ENCODE measurements at regions not wholly inside any gene's neighbourhood (a gene's known extent, or its start where the extent isn't known, plus 50 kb on each side); places are given as distances from the start of the nearest gene placed in this dataset.
A peak's percentile ranks its signal among the peaks of the same experiment; 100 is the strongest.
"Not testable (repeated sequence)": the region's sequence is repeated elsewhere in the genome, so short reads cannot be mapped to it uniquely, and the experiment has no call there.

DNA sequence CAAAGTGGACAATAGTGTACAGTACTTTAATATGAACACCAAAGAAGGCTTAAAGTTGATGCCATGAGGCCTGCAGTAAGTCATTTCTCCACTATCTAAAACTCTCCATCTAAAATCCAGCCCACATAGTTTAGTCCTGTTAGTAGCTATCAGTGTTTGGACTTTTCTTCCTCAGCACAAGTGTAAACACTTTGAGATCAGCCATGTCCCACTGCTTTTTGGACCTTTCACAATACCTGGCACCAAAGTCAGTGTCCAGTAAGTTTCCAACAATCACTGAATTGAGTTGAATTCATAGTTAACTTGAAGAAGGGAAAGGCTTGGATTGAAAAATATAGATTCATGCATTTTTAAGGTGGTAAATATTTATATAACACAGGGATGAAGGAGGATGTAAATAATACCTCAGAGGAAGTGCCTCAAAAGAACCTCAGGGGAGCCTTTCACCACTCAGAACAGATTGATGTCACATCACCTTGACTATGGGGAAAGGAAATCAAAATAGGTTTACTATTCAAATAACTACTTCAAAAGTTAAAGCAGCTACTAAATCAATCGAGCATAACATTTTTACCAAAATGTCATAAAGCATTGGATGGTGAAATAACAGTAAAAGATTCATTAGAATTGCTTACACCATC is 76.7 kb downstream of the FTHL17 start:
- H3K36me3 ChIP-seq: no peaks in the 10 kb centered on the region
- no peaks in the 10 kb centered on the region for H3K9me3 ChIP-seq
- TF ChIP-seq, protein P1, sequence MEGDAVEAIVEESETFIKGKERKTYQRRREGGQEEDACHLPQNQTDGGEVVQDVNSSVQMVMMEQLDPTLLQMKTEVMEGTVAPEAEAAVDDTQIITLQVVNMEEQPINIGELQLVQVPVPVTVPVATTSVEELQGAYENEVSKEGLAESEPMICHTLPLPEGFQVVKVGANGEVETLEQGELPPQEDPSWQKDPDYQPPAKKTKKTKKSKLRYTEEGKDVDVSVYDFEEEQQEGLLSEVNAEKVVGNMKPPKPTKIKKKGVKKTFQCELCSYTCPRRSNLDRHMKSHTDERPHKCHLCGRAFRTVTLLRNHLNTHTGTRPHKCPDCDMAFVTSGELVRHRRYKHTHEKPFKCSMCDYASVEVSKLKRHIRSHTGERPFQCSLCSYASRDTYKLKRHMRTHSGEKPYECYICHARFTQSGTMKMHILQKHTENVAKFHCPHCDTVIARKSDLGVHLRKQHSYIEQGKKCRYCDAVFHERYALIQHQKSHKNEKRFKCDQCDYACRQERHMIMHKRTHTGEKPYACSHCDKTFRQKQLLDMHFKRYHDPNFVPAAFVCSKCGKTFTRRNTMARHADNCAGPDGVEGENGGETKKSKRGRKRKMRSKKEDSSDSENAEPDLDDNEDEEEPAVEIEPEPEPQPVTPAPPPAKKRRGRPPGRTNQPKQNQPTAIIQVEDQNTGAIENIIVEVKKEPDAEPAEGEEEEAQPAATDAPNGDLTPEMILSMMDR (IDR thresholded peaks at IDR 0.05): no peak
- H3K27ac ChIP-seq: no peak overlapping the region
- H3K4me3 ChIP-seq (ENCODE audit: low read depth in 1 of 2, low read length in 1 of 2): no peak overlapping the region
- H3K4me1 ChIP-seq (ENCODE audit: control insufficient read depth in 1 of 2, insufficient read depth in 1 of 2, low read depth in 1 of 2, low read length in 1 of 2): no peaks in the 10 kb centered on the region
- no peaks in the 10 kb centered on the region for H3K27me3 ChIP-seq

DNA sequence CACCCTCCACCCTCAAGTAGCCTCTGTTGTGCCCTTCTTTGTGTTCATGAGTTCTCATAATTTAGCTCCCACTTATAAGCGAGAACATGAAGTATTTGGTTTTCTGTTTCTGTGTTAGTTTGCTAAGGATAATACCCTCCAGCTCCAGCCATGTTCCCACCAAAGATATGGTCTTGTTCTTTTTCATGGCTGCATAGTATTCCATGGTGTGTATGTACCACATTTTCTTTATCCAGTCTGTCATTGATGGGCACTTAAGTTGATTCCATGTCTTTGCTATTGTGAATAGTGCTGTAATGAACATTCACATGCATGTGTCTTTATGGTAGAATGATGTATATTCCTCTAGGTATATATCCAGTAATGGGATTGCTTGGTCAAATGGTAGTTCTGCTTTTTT is 77.8 kb downstream of the FTHL17 start:
- H3K4me3 ChIP-seq (ENCODE audit: low read depth in 1 of 2, low read length in 1 of 2); H3K9me3 ChIP-seq; H3K27ac ChIP-seq; H3K36me3 ChIP-seq; H3K27me3 ChIP-seq; H3K4me1 ChIP-seq (ENCODE audit: control insufficient read depth in 1 of 2, insufficient read depth in 1 of 2, low read depth in 1 of 2, low read length in 1 of 2): not testable (repeated sequence)

DNA sequence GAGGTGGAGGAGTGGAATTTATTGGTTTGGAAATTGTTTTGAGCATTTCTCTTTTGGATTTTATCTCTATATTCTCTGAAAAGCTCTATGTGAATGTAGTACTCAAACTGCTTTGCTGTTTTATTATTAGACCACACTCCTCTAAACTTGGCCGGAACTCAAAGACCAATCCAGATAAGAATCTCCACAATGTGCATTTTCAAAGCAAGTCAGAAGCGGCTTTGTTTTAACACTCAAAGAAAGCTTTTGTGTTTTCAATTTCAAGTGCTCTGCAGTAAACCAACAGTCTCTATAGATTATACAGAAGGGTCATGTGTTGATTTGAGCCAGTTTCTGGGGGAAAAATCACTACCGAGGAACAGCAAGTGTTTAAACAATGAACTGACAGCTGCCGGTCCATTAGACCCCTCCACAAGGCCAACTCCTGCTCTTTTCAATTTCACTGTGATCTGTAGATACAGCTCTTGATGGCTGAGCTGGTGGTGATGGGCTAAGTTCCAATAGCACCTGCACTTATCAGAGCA is 79.4 kb downstream of the FTHL17 start:
- H3K4me1 ChIP-seq (ENCODE audit: control insufficient read depth in 1 of 2, insufficient read depth in 1 of 2, low read depth in 1 of 2, low read length in 1 of 2): no peaks in the 10 kb centered on the region
- no peak overlapping the region for H3K27ac ChIP-seq
- H3K36me3 ChIP-seq: no peaks in the 10 kb centered on the region
- TF ChIP-seq, protein P1 (IDR thresholded peaks at IDR 0.05): no peak
- no peaks in the 10 kb centered on the region for H3K27me3 ChIP-seq
- no peaks in the 10 kb centered on the region for H3K9me3 ChIP-seq
- no peak overlapping the region for H3K4me3 ChIP-seq (ENCODE audit: low read depth in 1 of 2, low read length in 1 of 2)

DNA sequence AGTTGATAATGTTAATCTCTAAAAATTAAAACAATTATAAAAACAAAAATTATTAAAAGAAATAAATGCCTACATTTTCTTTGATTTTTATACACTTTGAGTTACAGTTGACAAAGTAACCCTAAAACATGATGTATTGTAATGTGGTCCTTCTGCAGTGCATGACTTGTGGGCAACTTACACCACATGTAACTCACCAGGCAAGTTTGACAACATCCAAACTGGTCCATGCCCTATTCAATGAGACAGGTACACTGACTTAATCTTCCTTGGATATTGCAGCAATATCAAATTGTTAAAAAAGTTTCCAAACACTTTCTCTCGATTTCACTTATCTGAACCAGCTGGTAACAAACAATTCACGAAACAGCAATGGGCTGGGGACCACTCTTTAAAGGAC is 81.5 kb downstream of the FTHL17 start:
- H3K9me3 ChIP-seq: no peaks in the 10 kb centered on the region
- H3K4me1 ChIP-seq (ENCODE audit: control insufficient read depth in 1 of 2, insufficient read depth in 1 of 2, low read depth in 1 of 2, low read length in 1 of 2): no peaks in the 10 kb centered on the region
- TF ChIP-seq, protein P1 (IDR thresholded peaks at IDR 0.05): no peak
- no peak overlapping the region for H3K27ac ChIP-seq
- H3K4me3 ChIP-seq (ENCODE audit: low read depth in 1 of 2, low read length in 1 of 2): no peak overlapping the region
- no peaks in the 10 kb centered on the region for H3K27me3 ChIP-seq
- H3K36me3 ChIP-seq: no peaks in the 10 kb centered on the region

DNA sequence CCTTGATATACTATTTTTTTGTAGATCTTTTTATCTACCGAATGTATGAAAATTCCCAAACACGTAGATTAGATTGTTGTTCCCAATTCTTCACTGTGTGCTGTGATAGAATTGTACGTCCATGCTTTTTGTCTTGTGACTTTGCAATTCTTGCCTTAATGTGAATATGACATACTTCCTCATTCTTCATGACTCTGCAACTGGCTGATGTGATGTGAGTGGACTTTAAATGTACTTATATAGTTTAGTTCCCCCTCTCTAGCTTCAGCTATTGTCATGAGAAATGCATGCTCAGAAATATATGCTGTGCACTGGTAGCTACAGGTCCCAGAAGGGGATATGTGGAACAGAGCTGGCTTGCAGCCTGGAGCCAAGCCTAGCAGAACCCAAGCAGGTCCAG is 89.4 kb downstream of the FTHL17 start:
- Histone ChIP-seq H3K27ac (peak overlapping the region; percentile 60), H3K36me3 (no peaks in the 10 kb centered on the region), H3K4me3 (ENCODE audit: low read depth in 1 of 2, low read length in 1 of 2) (no peak overlapping the region), H3K9me3 (no peaks in the 10 kb centered on the region), H3K27me3 (no peaks in the 10 kb centered on the region), H3K4me1 (ENCODE audit: control insufficient read depth in 1 of 2, insufficient read depth in 1 of 2, low read depth in 1 of 2, low read length in 1 of 2) (no peaks in the 10 kb centered on the region)
- TF ChIP-seq, protein P1 (IDR thresholded peaks at IDR 0.05): no peak

DNA sequence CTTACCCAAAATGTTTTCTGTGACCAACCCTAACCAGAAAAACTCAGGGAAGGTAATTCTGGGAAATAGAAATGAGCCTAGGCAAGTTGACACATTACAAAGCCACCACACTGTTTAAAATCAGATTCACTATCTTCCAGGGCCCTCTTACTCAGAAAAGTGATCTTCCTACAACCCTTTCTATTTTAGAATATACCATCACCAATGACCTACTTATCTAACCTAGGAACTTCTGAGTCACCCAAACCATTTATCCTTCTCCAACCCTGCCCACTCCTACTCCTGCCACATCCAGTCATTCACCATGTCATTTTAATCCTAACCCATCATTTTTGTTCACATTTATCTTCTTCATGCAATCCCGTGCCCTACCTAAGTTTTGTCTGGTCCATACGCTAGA is 89.9 kb downstream of the FTHL17 start:
- Histone ChIP-seq H3K4me3 (ENCODE audit: low read depth in 1 of 2, low read length in 1 of 2) (no peak overlapping the region), H3K27ac (peak overlapping the region; percentile 60), H3K27me3 (no peaks in the 10 kb centered on the region), H3K4me1 (ENCODE audit: control insufficient read depth in 1 of 2, insufficient read depth in 1 of 2, low read depth in 1 of 2, low read length in 1 of 2) (no peaks in the 10 kb centered on the region), H3K9me3 (no peaks in the 10 kb centered on the region), H3K36me3 (no peaks in the 10 kb centered on the region)
- TF ChIP-seq, protein P1 (IDR thresholded peaks at IDR 0.05): no peak
